GM10266 (cell line): ENCODE measurements at regions not wholly inside any gene's neighbourhood (a gene's known extent, or its start where the extent isn't known, plus 50 kb on each side); places are given as distances from the start of the nearest gene placed in this dataset.
A peak's percentile ranks its signal among the peaks of the same experiment; 100 is the strongest.

Experiments used
- DNase-seq: peaks from one replicate; pipeline ENCODE4 v3.0.0; 2012; ENCODE audit errors: extremely low spot score
- CTCF ChIP-seq: IDR thresholded peaks from 2 replicates; pipeline ENCODE4 v1.5.1; 2012; ENCODE audit warnings: mild to moderate bottlenecking, low read depth; ENCODE audit not compliant: control insufficient read depth, insufficient read depth; ENCODE audit errors: missing control alignments

- no peak for TF ChIP-seq CTCF
- DNase-seq, result no peak
These were observed 115.2 kb downstream of the OLFM4 start for GRCh38 chr13:53143757-53144339.

GRCh38 chr13:53144826-53145225, 116.2 kb downstream of the OLFM4 start:
- no peak for TF ChIP-seq CTCF
- DNase-seq, result no peak

- no peak for TF ChIP-seq CTCF
- DNase-seq, result no peak
These were observed 122.0 kb downstream of the OLFM4 start for GRCh38 chr13:53150568-53150967.

GRCh38 chr13:53151336-53152056, 122.9 kb downstream of the OLFM4 start:
- DNase-seq, result peak; percentile 33
- TF ChIP-seq CTCF, result peak; percentile 69

- no peak for TF ChIP-seq CTCF
These were observed 123.4 kb downstream of the OLFM4 start for GRCh38 chr13:53152057-53152421.

GRCh38 chr13:53158201-53158600, 129.6 kb downstream of the OLFM4 start:
- TF ChIP-seq CTCF, result no peak
- DNase-seq, result no peak

More at GRCh38 chr13:53152057-53152421, 123.4 kb downstream of the OLFM4 start:
- DNase-seq, result no peak

GRCh38 chr13:53159431-53159830, 130.8 kb downstream of the OLFM4 start:
- no peak for TF ChIP-seq CTCF
- DNase-seq, result no peak
